ENCODE measurements at regions not wholly inside any gene's neighbourhood (a gene's known extent, or its start where the extent isn't known, plus 50 kb on each side); places are given as distances from the start of the nearest gene placed in this dataset.
"Not testable (repeated sequence)": the region's sequence is repeated elsewhere in the genome, so short reads cannot be mapped to it uniquely, and the experiment has no call there.

GRCh38 chr7:131052285-131052904 is 275.3 kb upstream of the MKLN1 start:
- DNase-seq (ENCODE audit: low read depth): no peak

- DNase-seq (ENCODE audit: low read depth): no peak
These were observed 271.7 kb upstream of the MKLN1 start for GRCh38 chr7:131056007-131056406.

GRCh38 chr7:131057015-131057793 is 270.5 kb upstream of the MKLN1 start:
- DNase-seq (ENCODE audit: low read depth): no peak

- no peak for DNase-seq (ENCODE audit: low read depth)
These were observed 269.9 kb upstream of the MKLN1 start for GRCh38 chr7:131057794-131058070.

- not testable (repeated sequence) for DNase-seq (ENCODE audit: low read depth)
These were observed 269.0 kb upstream of the MKLN1 start for GRCh38 chr7:131058561-131059288.

- not testable (repeated sequence) for DNase-seq (ENCODE audit: low read depth)
These were observed 268.3 kb upstream of the MKLN1 start for GRCh38 chr7:131059401-131059800.

- no peak for DNase-seq (ENCODE audit: low read depth)
These were observed 266.5 kb upstream of the MKLN1 start for GRCh38 chr7:131061158-131061557.

- no peak for DNase-seq (ENCODE audit: low read depth)
These were observed 265.9 kb upstream of the MKLN1 start for GRCh38 chr7:131061818-131062217.

- DNase-seq (ENCODE audit: low read depth): no peak
These were observed 261.0 kb upstream of the MKLN1 start for GRCh38 chr7:131066635-131067034.

GRCh38 chr7:131067220-131067619 is 260.5 kb upstream of the MKLN1 start:
- DNase-seq (ENCODE audit: low read depth): no peak

- no peak for DNase-seq (ENCODE audit: low read depth)
These were observed 259.1 kb upstream of the MKLN1 start for GRCh38 chr7:131068604-131069021.

- DNase-seq (ENCODE audit: low read depth): no peak
These were observed 255.7 kb upstream of the MKLN1 start for GRCh38 chr7:131071786-131072504.

- DNase-seq (ENCODE audit: low read depth): no peak
These were observed 255.1 kb upstream of the MKLN1 start for GRCh38 chr7:131072505-131073091.

GRCh38 chr7:131074043-131074442 is 253.6 kb upstream of the MKLN1 start:
- DNase-seq (ENCODE audit: low read depth): no peak

- DNase-seq (ENCODE audit: low read depth): no peak
These were observed 253.1 kb upstream of the MKLN1 start for GRCh38 chr7:131074585-131074984.

GRCh38 chr7:131075406-131075805 is 252.3 kb upstream of the MKLN1 start:
- no peak for DNase-seq (ENCODE audit: low read depth)

- DNase-seq (ENCODE audit: low read depth): no peak
These were observed 251.6 kb upstream of the MKLN1 start for GRCh38 chr7:131076032-131076431.

- no peak for DNase-seq (ENCODE audit: low read depth)
These were observed 250.9 kb upstream of the MKLN1 start for GRCh38 chr7:131076711-131077181.

GRCh38 chr7:131077735-131078134 is 249.9 kb upstream of the MKLN1 start:
- no peak for DNase-seq (ENCODE audit: low read depth)

GRCh38 chr7:131080754-131081153 is 246.9 kb upstream of the MKLN1 start:
- no peak for DNase-seq (ENCODE audit: low read depth)

- no peak for DNase-seq (ENCODE audit: low read depth)
These were observed 246.4 kb upstream of the MKLN1 start for GRCh38 chr7:131081308-131081707.

- no peak for DNase-seq (ENCODE audit: low read depth)
These were observed 243.9 kb upstream of the MKLN1 start for GRCh38 chr7:131083781-131084180.
